ENCODE measurements at regions not wholly inside any gene's neighbourhood (a gene's known extent, or its start where the extent isn't known, plus 50 kb on each side); places are given as distances from the start of the nearest gene placed in this dataset.

GRCh38 chr6:14578994-14579393 lies 461.4 kb downstream of the CD83 start:
- no peak overlapping the region for H3K4me3 ChIP-seq (ENCODE audit: low read depth in 2 of 2, low read length in 1 of 2)
- no peaks in the 10 kb centered on the region for H3K9me2 ChIP-seq
- H3K27me3 ChIP-seq (ENCODE audit: insufficient read depth) = no peaks in the 10 kb centered on the region
- H3K27ac ChIP-seq (ENCODE audit: low read depth in 2 of 2, low read length in 1 of 2) = no peak overlapping the region
- CTCF ChIA-PET = no interaction called here
- no peaks in the 10 kb centered on the region for H3K4me1 ChIP-seq (ENCODE audit: control insufficient read depth in 1 of 2, insufficient read depth in 2 of 2, low read depth in 1 of 2, low read length in 1 of 2)
- H4K20me1 ChIP-seq (ENCODE audit: insufficient read depth) = no peaks in the 10 kb centered on the region
- H3K9me3 ChIP-seq = no peaks in the 10 kb centered on the region
- H3F3A ChIP-seq (replicated peaks; ENCODE audit: insufficient read depth) = no peaks in the 10 kb centered on the region
- no peak overlapping the region for H3K9ac ChIP-seq
- POLR2A ChIA-PET = no interaction called here
- no peak overlapping the region for H2AFZ ChIP-seq (ENCODE audit: low read depth)
- 32% methylated on average over 3 of the region's 3 CpGs for WGBS (ENCODE audit: low lambda C conversion rate)
- TF ChIP-seq GATA2 (CRISPR knock-in tag; IDR thresholded peaks at IDR 0.05) = no peak
- TF ChIP-seq EZH2phosphoT487 (IDR thresholded peaks at IDR 0.05; ENCODE audit: borderline replicate concordance, low read depth) = no peak
- TF ChIP-seq MEF2A (IDR thresholded peaks at IDR 0.05; ENCODE audit: borderline replicate concordance, low read depth) = no peak
- TF ChIP-seq REST (IDR thresholded peaks at IDR 0.05; ENCODE audit: low read depth, low read length) = no peak
- no peak for TF ChIP-seq MAX (IDR thresholded peaks at IDR 0.05; ENCODE audit: low read depth)
- no peak for TF ChIP-seq NRF1 (IDR thresholded peaks at IDR 0.05; ENCODE audit: low read depth, low read length)
- no peak for TF ChIP-seq TAF1 (IDR thresholded peaks at IDR 0.05; ENCODE audit: borderline replicate concordance, low read depth, low read length)
- TF ChIP-seq USF1 (IDR thresholded peaks at IDR 0.05; ENCODE audit: borderline replicate concordance, low read depth) = no peak
- no peak for TF ChIP-seq ELF1 (IDR thresholded peaks at IDR 0.05)
- TF ChIP-seq SMC3 (IDR thresholded peaks at IDR 0.05; ENCODE audit: low read depth, low read length) = no peak
- TF ChIP-seq NFIC (IDR thresholded peaks at IDR 0.05; ENCODE audit: borderline replicate concordance) = no peak
- TF ChIP-seq MXI1 (IDR thresholded peaks at IDR 0.05; ENCODE audit: low read depth, low read length) = no peak
- H3K36me3 ChIP-seq (replicated peaks in 1 of 2; ENCODE audit: control insufficient read depth in 1 of 2, insufficient read depth in 2 of 2, low read length in 1 of 2) = no peaks in the 10 kb centered on the region
- no peak overlapping the region for H3K4me2 ChIP-seq
- DNase-seq = no peak
- H3K79me2 ChIP-seq (ENCODE audit: insufficient read depth) = no peaks in the 10 kb centered on the region

- CTCF ChIA-PET = no interaction called here
- POLR2A ChIA-PET = no interaction called here
- TF ChIP-seq TAF1 (IDR thresholded peaks at IDR 0.05; ENCODE audit: borderline replicate concordance, low read depth, low read length) (no peak), ELF1 (IDR thresholded peaks at IDR 0.05) (no peak), ZBTB33 (IDR thresholded peaks at IDR 0.05; ENCODE audit: borderline replicate concordance, low read depth) (no peak), RXRA (IDR thresholded peaks at IDR 0.05; ENCODE audit: borderline replicate concordance, low read depth) (no peak), FOSL2 (IDR thresholded peaks at IDR 0.05; ENCODE audit: borderline replicate concordance, low read depth) (no peak), IRF3 (IDR thresholded peaks at IDR 0.05; ENCODE audit: low read depth, low read length) (no peak), USF1 (IDR thresholded peaks at IDR 0.05; ENCODE audit: borderline replicate concordance, low read depth) (no peak), NFIC (IDR thresholded peaks at IDR 0.05; ENCODE audit: borderline replicate concordance) (no peak), NRF1 (IDR thresholded peaks at IDR 0.05; ENCODE audit: low read depth, low read length) (no peak), TEAD4 (IDR thresholded peaks at IDR 0.05; ENCODE audit: borderline replicate concordance, insufficient read depth) (no peak), SMC3 (IDR thresholded peaks at IDR 0.05; ENCODE audit: low read depth, low read length) (no peak), YY1 (IDR thresholded peaks at IDR 0.05; ENCODE audit: low read depth) (no peak), MAX (IDR thresholded peaks at IDR 0.05; ENCODE audit: low read depth) (no peak)
Measured at GRCh38 chr6:14582749-14583148, 465.2 kb downstream of the CD83 start.

More at GRCh38 chr6:14582749-14583148, 465.2 kb downstream of the CD83 start:
- H3K27me3 ChIP-seq (ENCODE audit: insufficient read depth) = no peaks in the 10 kb centered on the region
- whole genome bisulfite sequencing (ENCODE audit: low lambda C conversion rate) = 43% methylated on average over 1 of the region's 1 CpG
- no peaks in the 10 kb centered on the region for H4K20me1 ChIP-seq (ENCODE audit: insufficient read depth)
- no peak for DNase-seq
- no peaks in the 10 kb centered on the region for H3F3A ChIP-seq (replicated peaks; ENCODE audit: insufficient read depth)
- H3K9me3 ChIP-seq = no peaks in the 10 kb centered on the region
- H3K79me2 ChIP-seq (ENCODE audit: insufficient read depth) = no peaks in the 10 kb centered on the region
- H3K36me3 ChIP-seq (replicated peaks in 1 of 2; ENCODE audit: control insufficient read depth in 1 of 2, insufficient read depth in 2 of 2, low read length in 1 of 2) = no peaks in the 10 kb centered on the region
- H3K9ac ChIP-seq = no peak overlapping the region
- H3K27ac ChIP-seq (ENCODE audit: low read depth in 2 of 2, low read length in 1 of 2) = no peak overlapping the region
- H3K9me2 ChIP-seq = no peaks in the 10 kb centered on the region
- no peak overlapping the region for H2AFZ ChIP-seq (ENCODE audit: low read depth)
- no peaks in the 10 kb centered on the region for H3K4me1 ChIP-seq (ENCODE audit: control insufficient read depth in 1 of 2, insufficient read depth in 2 of 2, low read depth in 1 of 2, low read length in 1 of 2)
- no peak overlapping the region for H3K4me3 ChIP-seq (ENCODE audit: low read depth in 2 of 2, low read length in 1 of 2)
- no peak overlapping the region for H3K4me2 ChIP-seq

Measured in SK-N-SH (cell line).